ENCODE measurements at regions not wholly inside any gene's neighbourhood (a gene's known extent, or its start where the extent isn't known, plus 50 kb on each side); places are given as distances from the start of the nearest gene placed in this dataset.
"Not testable (repeated sequence)": the region's sequence is repeated elsewhere in the genome, so short reads cannot be mapped to it uniquely, and the experiment has no call there.

DNA sequence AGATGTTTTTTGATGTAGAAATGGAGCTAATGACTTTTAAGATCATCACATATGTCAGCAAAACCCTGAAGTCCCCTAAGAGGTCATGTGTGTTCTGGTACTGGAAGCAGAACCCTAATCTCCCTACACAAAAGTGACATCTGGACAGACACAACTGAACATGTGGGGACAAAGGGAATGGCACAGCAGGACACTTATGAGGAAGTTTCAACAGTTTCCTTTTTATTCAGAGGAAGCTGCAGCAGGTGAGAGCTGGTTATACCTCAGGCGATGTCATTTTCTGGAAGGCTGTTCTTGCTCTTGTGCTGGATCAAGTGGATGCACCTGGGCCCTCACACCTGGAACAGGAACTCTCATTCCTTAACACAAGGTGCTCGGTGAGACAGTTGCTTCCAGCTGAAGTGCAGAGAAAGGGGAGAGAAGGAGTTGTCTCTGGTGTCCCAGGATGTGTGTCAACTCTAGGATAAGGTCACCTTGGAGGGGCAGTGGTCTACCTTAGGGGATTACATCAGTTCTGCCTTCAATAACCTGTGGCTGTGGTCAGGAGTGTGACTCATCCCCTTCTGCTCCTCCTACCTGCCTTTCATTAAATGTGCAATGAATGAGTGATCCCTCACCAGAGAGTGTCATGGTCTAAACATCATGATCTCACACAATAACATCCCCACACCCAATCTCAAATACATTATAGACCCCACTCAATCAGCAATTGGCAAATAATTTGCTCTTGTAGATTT is 463.4 kb downstream of the TMEM121 start:
- H3K4me3 ChIP-seq (ENCODE audit: low read depth, low read length), result no peak overlapping the region
- no peak for DNase-seq (ENCODE audit: low read depth)
- TF ChIP-seq CTCF (IDR thresholded peaks at IDR 0.05; ENCODE audit: insufficient read depth, low read depth, low read length, missing control alignments), result no peak

GRCh38 chr14:105991677-105992076 is 465.3 kb downstream of the TMEM121 start:
- H3K4me3 ChIP-seq (ENCODE audit: low read depth, low read length); DNase-seq (ENCODE audit: low read depth): not testable (repeated sequence)

DNA sequence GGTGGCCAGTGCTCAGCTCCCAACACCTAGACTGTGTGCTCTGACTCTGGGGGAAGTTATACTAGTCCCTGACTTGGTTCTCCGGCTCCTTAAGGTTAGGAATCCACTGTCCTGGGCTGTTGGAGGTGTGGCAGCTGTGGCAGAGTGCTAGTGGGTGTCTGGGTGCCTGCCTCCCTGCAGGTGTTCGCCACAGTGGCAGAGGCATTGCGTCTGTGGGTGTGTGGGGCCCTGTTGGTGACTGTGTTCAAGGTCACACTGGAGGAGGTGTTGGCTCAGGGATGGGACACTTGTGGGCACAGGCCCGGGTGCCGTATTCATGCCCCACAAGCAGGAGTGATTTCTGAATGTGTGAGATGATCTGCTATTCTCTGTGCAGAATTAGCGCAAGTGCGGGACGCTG is 467.4 kb downstream of the TMEM121 start:
- no peak for DNase-seq (ENCODE audit: low read depth)
- H3K4me3 ChIP-seq (ENCODE audit: low read depth, low read length), result no peak overlapping the region
- no peak for TF ChIP-seq CTCF (IDR thresholded peaks at IDR 0.05; ENCODE audit: insufficient read depth, low read depth, low read length, missing control alignments)

- not testable (repeated sequence) for DNase-seq (ENCODE audit: low read depth); H3K4me3 ChIP-seq (ENCODE audit: low read depth, low read length)
Observed at GRCh38 chr14:105995011-105995710, 468.8 kb downstream of the TMEM121 start.

DNA sequence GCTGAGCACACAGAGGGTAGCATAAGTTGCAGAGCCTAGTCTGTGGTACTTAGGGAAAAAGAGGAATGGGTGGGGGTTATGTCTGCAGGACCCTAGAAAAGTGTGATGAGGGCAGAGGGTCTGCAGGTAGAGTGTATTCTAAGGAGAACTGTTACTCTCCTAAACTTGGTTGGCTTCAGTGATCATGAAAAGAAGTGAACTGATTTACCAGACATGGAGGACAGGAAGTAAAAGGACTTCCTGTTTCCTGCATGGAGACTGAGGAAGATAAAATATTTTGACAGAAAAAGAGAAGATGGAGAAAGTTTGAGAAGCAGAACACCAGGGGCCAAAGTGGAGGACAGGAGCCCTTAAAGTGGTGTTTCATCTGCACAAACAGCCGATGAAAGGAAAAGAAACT is 472.2 kb downstream of the TMEM121 start:
- peak overlapping the region; percentile 46 for H3K4me3 ChIP-seq (ENCODE audit: low read depth, low read length)
- not testable (repeated sequence) for DNase-seq (ENCODE audit: low read depth)

GRCh38 chr14:105999361-106000028 is 473.1 kb downstream of the TMEM121 start:
- TF ChIP-seq CTCF (IDR thresholded peaks at IDR 0.05; ENCODE audit: insufficient read depth, low read depth, low read length, missing control alignments), result peak; percentile 63
- DNase-seq (ENCODE audit: low read depth), result peak; percentile 94
- peak overlapping the region; percentile 28 for H3K4me3 ChIP-seq (ENCODE audit: low read depth, low read length)

- peak; percentile 85 for DNase-seq (ENCODE audit: low read depth)
- peak; percentile 44 for TF ChIP-seq CTCF (IDR thresholded peaks at IDR 0.05; ENCODE audit: insufficient read depth, low read depth, low read length, missing control alignments)
- H3K4me3 ChIP-seq (ENCODE audit: low read depth, low read length), result not testable (repeated sequence)
Observed at GRCh38 chr14:106000029-106000511, 473.7 kb downstream of the TMEM121 start.

GRCh38 chr14:106001277-106001676 is 474.9 kb downstream of the TMEM121 start:
- peak; percentile 35 for TF ChIP-seq CTCF (IDR thresholded peaks at IDR 0.05; ENCODE audit: insufficient read depth, low read depth, low read length, missing control alignments)
- H3K4me3 ChIP-seq (ENCODE audit: low read depth, low read length), result not testable (repeated sequence)
- DNase-seq (ENCODE audit: low read depth), result peak; percentile 56
